ENCODE measurements at regions not wholly inside any gene's neighbourhood (a gene's known extent, or its start where the extent isn't known, plus 50 kb on each side); places are given as distances from the start of the nearest gene placed in this dataset.

- DNase-seq: no peak
- H3K27ac ChIP-seq (ENCODE audit: low read depth in 2 of 2, low read length in 2 of 2): no peak overlapping the region
- no peak for TF ChIP-seq CTCF (IDR thresholded peaks at IDR 0.05; ENCODE audit: borderline replicate concordance, extremely low read depth, insufficient read depth)
- no peak overlapping the region for H3K4me3 ChIP-seq (ENCODE audit: low read length in 3 of 3)
- H3K9ac ChIP-seq (ENCODE audit: low read length in 3 of 3): no peak overlapping the region
- intact Hi-C loops (cut with DNase I): no loop called here
- H3K27me3 ChIP-seq (ENCODE audit: control insufficient read depth, insufficient read depth, low read length): no peaks in the 10 kb centered on the region
- FAIRE-seq: no peak
- no peaks in the 10 kb centered on the region for H3K9me3 ChIP-seq (ENCODE audit: control insufficient read depth in 2 of 3, insufficient read depth in 1 of 3, low read length in 3 of 3)
- no peaks in the 10 kb centered on the region for H3K4me1 ChIP-seq (ENCODE audit: control insufficient read depth in 2 of 3, insufficient read depth in 2 of 3, low read depth in 1 of 3, low read length in 3 of 3)
- no peaks in the 10 kb centered on the region for H3K36me3 ChIP-seq (ENCODE audit: control insufficient read depth in 2 of 3, insufficient read depth in 3 of 3, low read length in 3 of 3)
Observed at GRCh38 chr6:103677290-103677689, 1182.4 kb downstream of the HACE1 start.

- DNase-seq: peak in 1 of 5 donors; percentile 10
- Histone ChIP-seq H3K27me3 (ENCODE audit: control insufficient read depth, insufficient read depth, low read length) (no peaks in the 10 kb centered on the region), H3K9ac (ENCODE audit: low read length in 3 of 3) (no peak overlapping the region), H3K9me3 (ENCODE audit: control insufficient read depth in 2 of 3, insufficient read depth in 1 of 3, low read length in 3 of 3) (no peaks in the 10 kb centered on the region), H3K27ac (ENCODE audit: low read depth in 2 of 2, low read length in 2 of 2) (no peak overlapping the region), H3K4me3 (ENCODE audit: low read length in 3 of 3) (no peak overlapping the region), H3K4me1 (ENCODE audit: control insufficient read depth in 2 of 3, insufficient read depth in 2 of 3, low read depth in 1 of 3, low read length in 3 of 3) (no peaks in the 10 kb centered on the region), H3K36me3 (ENCODE audit: control insufficient read depth in 2 of 3, insufficient read depth in 3 of 3, low read length in 3 of 3) (no peaks in the 10 kb centered on the region)
- intact Hi-C loops (cut with DNase I): no loop called here
- FAIRE-seq: no peak
- no peak for TF ChIP-seq CTCF (IDR thresholded peaks at IDR 0.05; ENCODE audit: borderline replicate concordance, extremely low read depth, insufficient read depth)
Observed at GRCh38 chr6:103675807-103676406, 1183.8 kb downstream of the HACE1 start.

- no peak for FAIRE-seq
- no peak for TF ChIP-seq CTCF (IDR thresholded peaks at IDR 0.05; ENCODE audit: borderline replicate concordance, extremely low read depth, insufficient read depth)
- DNase-seq: no peak
- H3K36me3 ChIP-seq (ENCODE audit: control insufficient read depth in 2 of 3, insufficient read depth in 3 of 3, low read length in 3 of 3): no peaks in the 10 kb centered on the region
- no peaks in the 10 kb centered on the region for H3K9me3 ChIP-seq (ENCODE audit: control insufficient read depth in 2 of 3, insufficient read depth in 1 of 3, low read length in 3 of 3)
- no peaks in the 10 kb centered on the region for H3K27me3 ChIP-seq (ENCODE audit: control insufficient read depth, insufficient read depth, low read length)
- H3K4me3 ChIP-seq (ENCODE audit: low read length in 3 of 3): no peak overlapping the region
- H3K9ac ChIP-seq (ENCODE audit: low read length in 3 of 3): no peak overlapping the region
- intact Hi-C loops (cut with DNase I): no loop called here
- no peak overlapping the region for H3K27ac ChIP-seq (ENCODE audit: low read depth in 2 of 2, low read length in 2 of 2)
- H3K4me1 ChIP-seq (ENCODE audit: control insufficient read depth in 2 of 3, insufficient read depth in 2 of 3, low read depth in 1 of 3, low read length in 3 of 3): no peaks in the 10 kb centered on the region
Observed at GRCh38 chr6:103674790-103675189, 1184.9 kb downstream of the HACE1 start.

GRCh38 chr6:103672169-103672568 lies 1187.5 kb downstream of the HACE1 start:
- Histone ChIP-seq H3K36me3 (ENCODE audit: control insufficient read depth in 2 of 3, insufficient read depth in 3 of 3, low read length in 3 of 3) (no peaks in the 10 kb centered on the region), H3K4me1 (ENCODE audit: control insufficient read depth in 2 of 3, insufficient read depth in 2 of 3, low read depth in 1 of 3, low read length in 3 of 3) (no peaks in the 10 kb centered on the region), H3K4me3 (ENCODE audit: low read length in 3 of 3) (no peak overlapping the region), H3K9ac (ENCODE audit: low read length in 3 of 3) (no peak overlapping the region), H3K27me3 (ENCODE audit: control insufficient read depth, insufficient read depth, low read length) (no peaks in the 10 kb centered on the region), H3K9me3 (ENCODE audit: control insufficient read depth in 2 of 3, insufficient read depth in 1 of 3, low read length in 3 of 3) (no peaks in the 10 kb centered on the region), H3K27ac (ENCODE audit: low read depth in 2 of 2, low read length in 2 of 2) (no peak overlapping the region)
- DNase-seq (peak in 1 of 5 donors; percentile 4), FAIRE-seq (no peak)
- TF ChIP-seq CTCF (IDR thresholded peaks at IDR 0.05; ENCODE audit: borderline replicate concordance, extremely low read depth, insufficient read depth): no peak
- intact Hi-C loops (cut with DNase I): no loop called here
